ENCODE measurements at regions not wholly inside any gene's neighbourhood (a gene's known extent, or its start where the extent isn't known, plus 50 kb on each side); places are given as distances from the start of the nearest gene placed in this dataset.

GRCh38 chr1:2916706-2917105 is 104.6 kb upstream of the ACTRT2 start:
- no peak for DNase-seq (ENCODE audit: low spot score)

- no peak for DNase-seq (ENCODE audit: low spot score)
These were observed 104.0 kb upstream of the ACTRT2 start for GRCh38 chr1:2917284-2917683.

- no peak for DNase-seq (ENCODE audit: low spot score)
These were observed 102.8 kb upstream of the ACTRT2 start for GRCh38 chr1:2918441-2918840.

GRCh38 chr1:2919841-2920240 is 101.4 kb upstream of the ACTRT2 start:
- no peak for DNase-seq (ENCODE audit: low spot score)

- no peak for DNase-seq (ENCODE audit: low spot score)
These were observed 100.7 kb upstream of the ACTRT2 start for GRCh38 chr1:2920421-2921015.

GRCh38 chr1:2921970-2922686 is 99.1 kb upstream of the ACTRT2 start:
- peak; percentile 17 for DNase-seq (ENCODE audit: low spot score)

- no peak for DNase-seq (ENCODE audit: low spot score)
These were observed 97.9 kb upstream of the ACTRT2 start for GRCh38 chr1:2923351-2923750.

- no peak for DNase-seq (ENCODE audit: low spot score)
These were observed 96.0 kb upstream of the ACTRT2 start for GRCh38 chr1:2925291-2925690.

GRCh38 chr1:2925918-2926317 is 95.3 kb upstream of the ACTRT2 start:
- peak; percentile 1 for DNase-seq (ENCODE audit: low spot score)

GRCh38 chr1:2926447-2927055 is 94.7 kb upstream of the ACTRT2 start:
- DNase-seq (ENCODE audit: low spot score): no peak

- DNase-seq (ENCODE audit: low spot score): no peak
These were observed 93.6 kb upstream of the ACTRT2 start for GRCh38 chr1:2927393-2928360.

- no peak for DNase-seq (ENCODE audit: low spot score)
These were observed 92.6 kb upstream of the ACTRT2 start for GRCh38 chr1:2928366-2929325.

- DNase-seq (ENCODE audit: low spot score): no peak
These were observed 91.9 kb upstream of the ACTRT2 start for GRCh38 chr1:2929335-2929734.

- no peak for DNase-seq (ENCODE audit: low spot score)
These were observed 91.1 kb upstream of the ACTRT2 start for GRCh38 chr1:2930016-2930815.

- DNase-seq (ENCODE audit: low spot score): no peak
These were observed 90.1 kb upstream of the ACTRT2 start for GRCh38 chr1:2930913-2931723.

- no peak for DNase-seq (ENCODE audit: low spot score)
These were observed 89.4 kb upstream of the ACTRT2 start for GRCh38 chr1:2931724-2932401.

- DNase-seq (ENCODE audit: low spot score): no peak
These were observed 88.5 kb upstream of the ACTRT2 start for GRCh38 chr1:2932671-2933350.

GRCh38 chr1:2933431-2934155 is 87.7 kb upstream of the ACTRT2 start:
- no peak for DNase-seq (ENCODE audit: low spot score)
